ENCODE measurements at regions not wholly inside any gene's neighbourhood (a gene's known extent, or its start where the extent isn't known, plus 50 kb on each side); places are given as distances from the start of the nearest gene placed in this dataset.

GRCh38 chr3:94694894-94695293 lies 632.0 kb downstream of the NSUN3 start:
- TF ChIP-seq CTCF (optimal IDR thresholded peaks at IDR 0.05 in 1 of 3, IDR thresholded peaks at IDR 0.05 in 1 of 3, conservative IDR thresholded peaks at IDR 0.05 in 1 of 3; ENCODE audit: extremely low read depth in 1 of 3, insufficient read depth in 2 of 3, low read length in 3 of 3): no peak
- TF ChIP-seq EZH2 (IDR thresholded peaks at IDR 0.05; ENCODE audit: low read length): no peak

Measured in keratinocyte (primary cell).